ENCODE measurements at regions not wholly inside any gene's neighbourhood (a gene's known extent, or its start where the extent isn't known, plus 50 kb on each side); places are given as distances from the start of the nearest gene placed in this dataset.

- DNase-seq (ENCODE audit: low spot score in 2 of 2): peak in 1 of 2 donors; percentile 59
- H3K4me3 ChIP-seq (ENCODE audit: low read depth, poor library complexity, severe bottlenecking): no peak overlapping the region
- no peak for TF ChIP-seq POLR2A (IDR thresholded peaks at IDR 0.05)
- TF ChIP-seq CTCF (IDR thresholded peaks at IDR 0.05): no peak
- intact Hi-C loops (cut with DNase I; ENCODE audit: low total_unique reads): no loop called here
- 65 to 72% methylated on average over 4 of the region's 4 CpGs for WGBS, 2 donors
These were observed 74.9 kb downstream of the CLDN34 start for GRCh38 chrX:10042055-10042454.

- intact Hi-C loops (cut with DNase I; ENCODE audit: low total_unique reads): no loop called here
These were observed 76.2 kb downstream of the CLDN34 start for GRCh38 chrX:10043386-10043785.

GRCh38 chrX:10044021-10044420, 76.9 kb downstream of the CLDN34 start:
- intact Hi-C loops (cut with DNase I; ENCODE audit: low total_unique reads): no loop called here
- TF ChIP-seq CTCF (IDR thresholded peaks at IDR 0.05) (no peak), POLR2A (IDR thresholded peaks at IDR 0.05) (no peak)
- WGBS, 2 donors: 68 to 76% methylated on average over 5 of the region's 5 CpGs
- H3K4me3 ChIP-seq (ENCODE audit: low read depth, poor library complexity, severe bottlenecking): no peak overlapping the region
- peak in 1 of 2 donors; percentile 59 for DNase-seq (ENCODE audit: low spot score in 2 of 2)

More at GRCh38 chrX:10043386-10043785, 76.2 kb downstream of the CLDN34 start:
- TF ChIP-seq POLR2A (IDR thresholded peaks at IDR 0.05) (no peak), CTCF (IDR thresholded peaks at IDR 0.05) (no peak)
- WGBS, 2 donors: 69 to 81% methylated on average over 7 of the region's 7 CpGs
- DNase-seq (ENCODE audit: low spot score in 2 of 2): peak in 1 of 2 donors; percentile 69
- H3K4me3 ChIP-seq (ENCODE audit: low read depth, poor library complexity, severe bottlenecking): no peak overlapping the region

- no peak for TF ChIP-seq CTCF (IDR thresholded peaks at IDR 0.05)
- TF ChIP-seq POLR2A (IDR thresholded peaks at IDR 0.05): no peak
- H3K4me3 ChIP-seq (ENCODE audit: low read depth, poor library complexity, severe bottlenecking): no peak overlapping the region
- DNase-seq (ENCODE audit: low spot score in 2 of 2): peak; percentile 33 to 82
- intact Hi-C loops (cut with DNase I; ENCODE audit: low total_unique reads): no loop called here
- WGBS, 2 donors: 51 to 69% methylated on average over 6 to 13 of the region's 13 CpGs
These were observed 78.3 kb downstream of the CLDN34 start for GRCh38 chrX:10045327-10046000.

GRCh38 chrX:10047133-10047532, 80.0 kb downstream of the CLDN34 start:
- DNase-seq (ENCODE audit: low spot score in 2 of 2): peak in 1 of 2 donors; percentile 54
- no peak overlapping the region for H3K4me3 ChIP-seq (ENCODE audit: low read depth, poor library complexity, severe bottlenecking)
- intact Hi-C loops (cut with DNase I; ENCODE audit: low total_unique reads): no loop called here
- WGBS, 2 donors: 77 to 93% methylated on average over 5 to 7 of the region's 7 CpGs
- TF ChIP-seq POLR2A (IDR thresholded peaks at IDR 0.05): no peak
- no peak for TF ChIP-seq CTCF (IDR thresholded peaks at IDR 0.05)

GRCh38 chrX:10047631-10048030, 80.5 kb downstream of the CLDN34 start:
- TF ChIP-seq POLR2A (IDR thresholded peaks at IDR 0.05) (no peak), CTCF (IDR thresholded peaks at IDR 0.05) (no peak)
- no peak overlapping the region for H3K4me3 ChIP-seq (ENCODE audit: low read depth, poor library complexity, severe bottlenecking)

More at GRCh38 chrX:10047631-10048030, 80.5 kb downstream of the CLDN34 start:
- 55 to 70% methylated on average over 5 to 6 of the region's 6 CpGs for WGBS, 2 donors
- intact Hi-C loops (cut with DNase I; ENCODE audit: low total_unique reads): no loop called here
- DNase-seq (ENCODE audit: low spot score in 2 of 2): peak in 1 of 2 donors; percentile 71

Data from lower leg skin (tissue), 4 donors.